Mucosa of descending colon (tissue), 3 donors: ENCODE measurements at regions not wholly inside any gene's neighbourhood (a gene's known extent, or its start where the extent isn't known, plus 50 kb on each side); places are given as distances from the start of the nearest gene placed in this dataset.

Experiments
- ATAC-seq: fragments of 200-7000 bp; cut with Tn5 transposase; one replicate; pipeline ENCODE4 v1.9.1; 2020; ENCODE audit warnings: mild to moderate bottlenecking, moderate library complexity
- DNase-seq, 3 donors: peaks; one replicate each; pipeline ENCODE4 v3.0.0-alpha.2; 2020
- H3K36me3 ChIP-seq: fragments of 200-600 bp; one replicate; pipeline ENCODE4 v1.8.0; 2021; ENCODE audit warnings: low read depth, mild to moderate bottlenecking
- H3K4me1 ChIP-seq: fragments of 200-600 bp; one replicate; pipeline ENCODE4 v1.8.0; 2021; ENCODE audit warnings: low read depth, mild to moderate bottlenecking
- H3K4me3 ChIP-seq: fragments of 200-600 bp; one replicate; pipeline ENCODE4 v1.8.0; 2021; ENCODE audit warnings: mild to moderate bottlenecking
- H3K9me3 ChIP-seq: fragments of 200-600 bp; one replicate; pipeline ENCODE4 v1.8.0; 2021; ENCODE audit warnings: mild to moderate bottlenecking
- intact Hi-C, 2 donors: fragments of 100-400 bp; cut with DNase I in 1 of 2; cut with micrococcal nuclease in 1 of 2; formaldehyde crosslinking; loops; one replicate each; pipeline versions ENCODE4 v1.11.0 to v1.11.1; 2022; cut with DNase I, micrococcal nuclease
- TF ChIP-seq, protein P1 (sequence below): fragments of 200-600 bp; IDR thresholded peaks from one replicate; pipeline ENCODE4 v1.8.0; 2022; ENCODE audit warnings: antibody characterized with exemption, mild to moderate bottlenecking
- donor health status: DM: no; HTN: no; CAD: no; lungs with moderate emphysema.
- donor health status: DM: no; HTN: no; CAD: no.
- donor health status: DM: no; HTN: yes; CAD: no.

DNA sequence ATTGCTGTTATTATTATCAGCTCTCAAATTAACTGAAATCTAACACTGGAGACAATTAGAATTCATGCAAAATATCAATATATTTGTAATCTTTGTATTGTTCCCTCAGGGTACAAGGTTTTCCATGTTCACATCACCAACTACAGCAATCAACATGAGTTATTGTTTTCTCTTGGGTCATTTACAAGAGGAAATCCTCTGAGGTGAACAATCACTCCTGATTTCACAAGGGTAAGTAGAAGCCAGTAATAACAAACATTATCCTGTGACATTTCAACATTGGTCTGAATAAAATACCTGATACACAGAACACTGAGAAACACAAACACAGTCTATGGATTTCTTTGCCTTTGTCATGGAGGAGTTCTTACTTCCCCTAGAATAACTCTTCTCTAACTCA is 174.0 kb downstream of the SUCNR1 start:
- no peaks in the 10 kb centered on the region for H3K4me1 ChIP-seq
- TF ChIP-seq, protein P1, sequence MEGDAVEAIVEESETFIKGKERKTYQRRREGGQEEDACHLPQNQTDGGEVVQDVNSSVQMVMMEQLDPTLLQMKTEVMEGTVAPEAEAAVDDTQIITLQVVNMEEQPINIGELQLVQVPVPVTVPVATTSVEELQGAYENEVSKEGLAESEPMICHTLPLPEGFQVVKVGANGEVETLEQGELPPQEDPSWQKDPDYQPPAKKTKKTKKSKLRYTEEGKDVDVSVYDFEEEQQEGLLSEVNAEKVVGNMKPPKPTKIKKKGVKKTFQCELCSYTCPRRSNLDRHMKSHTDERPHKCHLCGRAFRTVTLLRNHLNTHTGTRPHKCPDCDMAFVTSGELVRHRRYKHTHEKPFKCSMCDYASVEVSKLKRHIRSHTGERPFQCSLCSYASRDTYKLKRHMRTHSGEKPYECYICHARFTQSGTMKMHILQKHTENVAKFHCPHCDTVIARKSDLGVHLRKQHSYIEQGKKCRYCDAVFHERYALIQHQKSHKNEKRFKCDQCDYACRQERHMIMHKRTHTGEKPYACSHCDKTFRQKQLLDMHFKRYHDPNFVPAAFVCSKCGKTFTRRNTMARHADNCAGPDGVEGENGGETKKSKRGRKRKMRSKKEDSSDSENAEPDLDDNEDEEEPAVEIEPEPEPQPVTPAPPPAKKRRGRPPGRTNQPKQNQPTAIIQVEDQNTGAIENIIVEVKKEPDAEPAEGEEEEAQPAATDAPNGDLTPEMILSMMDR, result no peak
- DNase-seq (no peak), ATAC-seq (no peak)
- no peak overlapping the region for H3K4me3 ChIP-seq
- H3K9me3 ChIP-seq, result no peaks in the 10 kb centered on the region
- intact Hi-C loops, result no loop called here
- no peaks in the 10 kb centered on the region for H3K36me3 ChIP-seq

DNA sequence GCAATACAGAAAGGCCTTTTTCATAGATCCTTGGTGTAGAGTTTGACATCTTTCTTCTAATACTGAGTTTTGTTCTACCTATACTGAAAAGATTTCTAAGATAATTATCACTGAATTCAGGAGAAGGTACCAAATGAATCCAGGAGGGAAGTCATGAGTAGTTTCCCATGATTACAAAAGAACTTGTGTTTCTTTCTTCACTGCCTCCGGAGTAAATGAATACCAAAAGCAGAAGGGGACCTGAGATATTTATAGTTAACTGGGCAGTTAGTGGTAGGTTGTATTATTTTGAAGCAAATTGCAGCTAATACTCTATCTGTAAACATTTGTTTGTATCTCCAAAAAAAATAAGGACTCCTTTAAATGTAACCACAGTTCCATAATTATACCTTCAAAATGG is 175.4 kb downstream of the SUCNR1 start:
- intact Hi-C loops, result no loop called here
- TF ChIP-seq, protein P1, result no peak
- Histone ChIP-seq H3K9me3 (no peaks in the 10 kb centered on the region), H3K4me3 (no peak overlapping the region), H3K4me1 (no peaks in the 10 kb centered on the region), H3K36me3 (no peaks in the 10 kb centered on the region)
- ATAC-seq, result no peak
- DNase-seq, result no peak

DNA sequence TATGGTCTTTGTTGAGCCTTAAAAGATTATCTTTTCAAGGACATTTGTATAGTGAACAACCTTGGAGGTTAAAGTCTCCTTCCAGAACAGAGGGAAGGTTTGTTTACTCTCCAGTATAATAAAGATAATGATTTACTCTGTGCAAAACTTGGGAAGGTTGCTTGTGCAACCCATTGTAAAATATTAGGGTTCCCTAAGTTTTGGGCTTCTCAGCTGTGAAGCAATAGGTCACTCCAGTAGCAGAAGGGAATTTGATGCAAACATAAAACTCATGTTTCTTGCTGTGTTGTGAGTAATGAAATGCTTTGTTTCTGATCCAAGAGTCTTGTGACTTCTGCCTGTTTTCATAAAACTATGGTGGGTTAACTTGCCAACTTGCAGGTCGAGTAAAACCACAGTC is 177.5 kb downstream of the SUCNR1 start:
- TF ChIP-seq, protein P1, result no peak
- intact Hi-C loops, result no loop called here
- Histone ChIP-seq H3K36me3 (no peaks in the 10 kb centered on the region), H3K4me1 (no peaks in the 10 kb centered on the region), H3K9me3 (no peaks in the 10 kb centered on the region), H3K4me3 (no peak overlapping the region)
- DNase-seq (no peak), ATAC-seq (peak; percentile 60)

DNA sequence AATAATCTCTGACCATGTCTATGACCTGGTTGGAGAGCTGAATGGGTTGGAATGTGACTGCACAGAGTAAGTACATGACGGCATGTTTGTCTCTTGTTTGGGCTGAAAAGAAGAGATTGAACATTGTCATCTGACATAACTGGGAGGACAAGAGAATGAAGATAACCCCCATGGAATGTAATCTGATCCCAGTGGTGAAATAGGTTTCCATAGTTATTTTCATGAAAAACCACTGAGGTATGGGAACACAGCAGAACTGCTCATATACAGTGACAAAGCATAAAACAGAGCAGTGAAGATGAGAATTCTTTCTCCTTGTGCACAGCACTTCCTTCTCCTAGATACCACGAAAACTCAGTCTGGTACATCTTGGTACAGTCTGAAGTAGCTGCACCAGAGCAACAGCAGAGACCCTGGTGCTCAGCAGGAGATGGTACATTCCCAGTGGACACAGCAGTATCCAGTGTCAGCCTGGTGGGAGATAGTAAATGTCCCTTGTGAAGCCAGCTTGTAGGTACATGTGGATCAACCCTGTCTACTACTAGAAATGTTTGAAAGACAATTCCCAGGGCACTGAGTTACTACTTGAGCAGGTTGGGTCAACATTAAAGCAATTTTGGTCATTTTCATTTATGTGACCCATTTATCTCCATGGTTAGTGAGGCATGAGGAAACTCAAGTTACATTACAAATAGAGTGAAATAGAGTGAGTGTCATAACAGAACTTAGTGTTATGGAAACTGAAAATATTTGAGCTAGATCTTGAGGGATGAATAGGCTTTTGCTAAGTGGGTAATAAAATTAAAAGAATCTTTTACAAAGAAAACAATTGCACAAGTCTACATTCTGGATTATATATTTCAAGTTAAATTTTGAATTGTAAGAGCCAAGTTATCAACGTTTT is 178.3 kb downstream of the SUCNR1 start:
- Histone ChIP-seq H3K4me3 (no peak overlapping the region), H3K36me3 (no peaks in the 10 kb centered on the region), H3K4me1 (no peaks in the 10 kb centered on the region), H3K9me3 (no peaks in the 10 kb centered on the region)
- ATAC-seq, result no peak
- intact Hi-C loops, result no loop called here
- DNase-seq, result no peak
- TF ChIP-seq, protein P1, result no peak

DNA sequence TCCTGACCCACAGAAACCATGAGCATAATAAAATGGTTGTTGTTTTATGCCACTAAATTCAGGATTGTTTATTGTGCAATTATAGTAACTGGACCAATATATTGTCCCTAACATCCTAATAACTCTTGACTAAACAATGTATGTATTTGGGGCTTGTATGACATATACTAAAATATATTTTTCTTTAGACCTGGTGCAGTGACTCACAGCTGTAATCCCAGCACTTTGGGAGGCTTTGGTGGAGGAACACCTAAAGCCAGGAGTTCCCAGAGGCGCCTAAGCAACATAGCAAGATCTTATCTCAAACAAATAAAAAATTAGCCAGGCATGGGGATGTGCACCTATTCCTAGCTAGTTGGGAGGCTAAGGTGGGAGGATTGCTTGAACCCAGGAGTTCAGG is 180.4 kb downstream of the SUCNR1 start:
- Histone ChIP-seq H3K36me3 (no peaks in the 10 kb centered on the region), H3K9me3 (no peaks in the 10 kb centered on the region), H3K4me1 (no peaks in the 10 kb centered on the region), H3K4me3 (no peak overlapping the region)
- TF ChIP-seq, protein P1, result no peak
- ATAC-seq, result no peak
- intact Hi-C loops, result no loop called here
- no peak for DNase-seq
